HEK293 (cell line): ENCODE measurements at regions not wholly inside any gene's neighbourhood (a gene's known extent, or its start where the extent isn't known, plus 50 kb on each side); places are given as distances from the start of the nearest gene placed in this dataset.

Source experiments
- CTCF ChIA-PET: fragments of 350-600 bp; formaldehyde crosslinking; extraction: SDS; loops from one replicate; lab custom pipeline; 2021; ENCODE audit warnings: antibody characterized with exemption; lab: Yijun Ruan, JAX
- POLR2A ChIA-PET: fragments of 300-600 bp; formaldehyde crosslinking; extraction: SDS; loops from one replicate; lab custom pipeline; 2020; ENCODE audit warnings: antibody characterized with exemption, inconsistent platforms; lab: Yijun Ruan, JAX
- H3K27ac ChIP-seq: fragments of 200-500 bp; sonication (Bioruptor generic); 2 replicates; pipeline ENCODE4 v1.5.1; 2014; ENCODE audit warnings: low read depth, low read length, control low read depth, inconsistent platforms; ENCODE audit errors: extremely low read depth
- H3K36me3 ChIP-seq, 2 experiments: fragments of 200-500 bp in 1 of 2; sonication (Bioruptor generic) in 1 of 2; 1 replicate in 1 of 2; 2 replicates in 1 of 2; pipeline ENCODE4 v1.5.1; 2014 to 2017; ENCODE audit warnings: inconsistent platforms in 2 of 2, low read length in 2 of 2; ENCODE audit not compliant: control insufficient read depth in 2 of 2, insufficient read depth in 1 of 2
- H3K4me1 ChIP-seq: fragments of 200-500 bp; sonication (Bioruptor generic); 2 replicates; pipeline ENCODE4 v1.5.1; 2014; ENCODE audit warnings: mild to moderate bottlenecking, low read length, inconsistent platforms; ENCODE audit not compliant: control insufficient read depth, insufficient read depth
- H3K4me3 ChIP-seq: 2 replicates; pipeline ENCODE4 v1.5.1; 2011; ENCODE audit warnings: low read depth, mild to moderate bottlenecking, control low read depth, low read length, moderate library complexity
- H3K9me3 ChIP-seq: fragments of 200-500 bp; sonication (Bioruptor generic); 2 replicates; pipeline ENCODE4 v1.5.1; 2014; ENCODE audit warnings: low read depth, low read length, inconsistent platforms; ENCODE audit not compliant: control insufficient read depth, insufficient read depth
- HOXD13 ChIP-seq: sonication (generic); formaldehyde crosslinking; IDR thresholded peaks from 2 replicates; pipeline ENCODE4 v1.8.0; 2022; ENCODE audit warnings: missing genetic modification reagents, borderline replicate concordance
- OSR2 ChIP-seq: fragments of 450-650 bp; formaldehyde crosslinking; IDR thresholded peaks from 2 replicates; pipeline ENCODE4 v1.5.1; 2016; ENCODE audit warnings: missing biosample characterization, missing genetic modification characterization
- RBAK ChIP-seq: fragments of 450-650 bp; formaldehyde crosslinking; IDR thresholded peaks from 2 replicates; pipeline ENCODE4 v1.5.1; 2016; ENCODE audit warnings: missing biosample characterization, missing genetic modification characterization
- SETDB1 ChIP-seq: IDR thresholded peaks from one replicate; pipeline ENCODE4 v1.6.1; 2017; ENCODE audit warnings: mild to moderate bottlenecking, low read length, moderate library complexity, mixed read lengths; ENCODE audit not compliant: insufficient read length
- YY1 ChIP-seq: fragments of 450-650 bp; formaldehyde crosslinking; IDR thresholded peaks from 2 replicates; pipeline ENCODE4 v1.5.1; 2018; ENCODE audit warnings: missing biosample characterization, missing genetic modification characterization
- ZNF169 ChIP-seq: fragments of 450-650 bp; formaldehyde crosslinking; IDR thresholded peaks from 2 replicates; pipeline ENCODE4 v1.5.1; 2016; ENCODE audit warnings: missing biosample characterization, missing genetic modification characterization
- ZNF174 ChIP-seq: fragments of 450-650 bp; formaldehyde crosslinking; IDR thresholded peaks from 2 replicates; pipeline ENCODE4 v1.5.0; 2017; ENCODE audit warnings: missing biosample characterization, mild to moderate bottlenecking, missing genetic modification characterization
- ZNF23 ChIP-seq: fragments of 450-650 bp; formaldehyde crosslinking; IDR thresholded peaks from 2 replicates; pipeline ENCODE4 v1.5.1; 2016; ENCODE audit warnings: missing biosample characterization, missing genetic modification characterization, borderline replicate concordance
- ZNF335 ChIP-seq: fragments of 450-650 bp; formaldehyde crosslinking; conservative IDR thresholded peaks from 2 replicates; pipeline ENCODE4 v1.5.1; 2016; ENCODE audit warnings: missing biosample characterization, missing genetic modification characterization
- ZNF404 ChIP-seq: fragments of 450-650 bp; formaldehyde crosslinking; IDR thresholded peaks from 2 replicates; pipeline ENCODE4 v1.5.1; 2017; ENCODE audit warnings: missing biosample characterization, missing genetic modification characterization
- ZNF544 ChIP-seq: fragments of 450-650 bp; formaldehyde crosslinking; IDR thresholded peaks from 2 replicates; pipeline ENCODE4 v1.5.0; 2017; ENCODE audit warnings: missing biosample characterization, missing genetic modification characterization
- ZNF549 ChIP-seq: fragments of 450-650 bp; IDR thresholded peaks from 2 replicates; pipeline ENCODE4 v1.5.1; 2018; ENCODE audit warnings: missing biosample characterization, missing genetic modification characterization, mild to moderate bottlenecking, inconsistent platforms, moderate library complexity
- ZNF621 ChIP-seq: fragments of 450-650 bp; formaldehyde crosslinking; IDR thresholded peaks from 2 replicates; pipeline ENCODE4 v1.5.1; 2017; ENCODE audit warnings: missing biosample characterization, missing genetic modification characterization
- ZNF623 ChIP-seq: fragments of 450-650 bp; formaldehyde crosslinking; IDR thresholded peaks from 2 replicates; pipeline ENCODE4 v1.5.1; 2016; ENCODE audit warnings: missing biosample characterization, missing genetic modification characterization
- ZNF624 ChIP-seq: fragments of 450-650 bp; formaldehyde crosslinking; IDR thresholded peaks from 2 replicates; pipeline ENCODE4 v1.5.1; 2017; ENCODE audit warnings: missing biosample characterization, missing genetic modification characterization
- ZNF670 ChIP-seq: fragments of 450-650 bp; formaldehyde crosslinking; IDR thresholded peaks from 2 replicates; pipeline ENCODE4 v1.5.1; 2016; ENCODE audit warnings: missing biosample characterization, missing genetic modification characterization, low read depth
- ZSCAN30 ChIP-seq: fragments of 450-650 bp; IDR thresholded peaks from 2 replicates; pipeline ENCODE4 v1.5.1; 2018; ENCODE audit warnings: missing biosample characterization, mild to moderate bottlenecking, missing genetic modification characterization, moderate library complexity
- TF ChIP-seq, protein P1 (sequence below): fragments of 450-650 bp; formaldehyde crosslinking; IDR thresholded peaks from 2 replicates; pipeline ENCODE4 v1.5.1; 2017; ENCODE audit warnings: missing biosample characterization, missing genetic modification characterization
- TF ChIP-seq, protein P2 (sequence below): fragments of 450-650 bp; formaldehyde crosslinking; conservative IDR thresholded peaks from 2 replicates; pipeline ENCODE4 v1.5.1; 2016; ENCODE audit warnings: low read depth, missing biosample characterization, missing genetic modification characterization
- TF ChIP-seq, protein P3 (sequence below): fragments of 450-650 bp; formaldehyde crosslinking; IDR thresholded peaks from 2 replicates; pipeline ENCODE4 v1.5.1; 2016; ENCODE audit warnings: missing biosample characterization, missing genetic modification characterization
- TF ChIP-seq, protein P4 (sequence below): fragments of 450-650 bp; formaldehyde crosslinking; IDR thresholded peaks from 2 replicates; pipeline ENCODE4 v1.5.1; 2016; ENCODE audit warnings: missing biosample characterization, missing genetic modification characterization

DNA sequence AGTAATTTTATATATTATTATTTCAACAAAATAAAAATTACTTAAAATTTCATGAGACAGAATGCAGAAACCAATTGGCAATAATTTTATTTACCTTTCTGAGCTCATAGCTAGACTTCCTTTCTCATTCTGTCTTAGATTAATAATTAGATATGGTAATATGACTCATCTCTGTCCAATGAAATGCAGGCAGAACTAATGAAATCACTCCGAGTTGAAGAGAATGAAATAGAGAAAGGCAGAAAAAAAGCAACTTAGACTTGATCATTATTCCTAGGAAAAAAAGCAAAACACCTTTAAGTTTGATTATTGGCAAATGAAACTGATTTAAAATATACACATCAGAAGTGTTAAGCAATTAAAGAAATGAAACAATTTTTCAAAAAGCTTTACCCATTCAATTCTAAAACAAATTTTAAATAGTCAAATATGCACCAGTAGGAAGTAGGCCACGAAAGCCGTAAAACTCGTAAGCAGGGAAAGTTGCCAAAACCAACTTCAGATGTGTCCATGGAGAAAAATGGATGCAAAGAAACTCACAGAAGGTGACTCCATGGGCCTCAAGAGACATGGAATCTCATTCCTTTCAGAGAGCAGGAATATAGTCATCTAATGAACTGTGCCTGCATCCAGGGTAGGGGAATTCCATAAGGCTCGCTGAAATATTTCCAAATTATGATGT lies 293.8 kb upstream of the RGS17 start (continued):
- TF ChIP-seq, protein P1, sequence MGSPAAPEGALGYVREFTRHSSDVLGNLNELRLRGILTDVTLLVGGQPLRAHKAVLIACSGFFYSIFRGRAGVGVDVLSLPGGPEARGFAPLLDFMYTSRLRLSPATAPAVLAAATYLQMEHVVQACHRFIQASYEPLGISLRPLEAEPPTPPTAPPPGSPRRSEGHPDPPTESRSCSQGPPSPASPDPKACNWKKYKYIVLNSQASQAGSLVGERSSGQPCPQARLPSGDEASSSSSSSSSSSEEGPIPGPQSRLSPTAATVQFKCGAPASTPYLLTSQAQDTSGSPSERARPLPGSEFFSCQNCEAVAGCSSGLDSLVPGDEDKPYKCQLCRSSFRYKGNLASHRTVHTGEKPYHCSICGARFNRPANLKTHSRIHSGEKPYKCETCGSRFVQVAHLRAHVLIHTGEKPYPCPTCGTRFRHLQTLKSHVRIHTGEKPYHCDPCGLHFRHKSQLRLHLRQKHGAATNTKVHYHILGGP (tag by site-specific recombination), result no peak
- no peak for TF ChIP-seq YY1 (tag by site-specific recombination)
- TF ChIP-seq, protein P2, sequence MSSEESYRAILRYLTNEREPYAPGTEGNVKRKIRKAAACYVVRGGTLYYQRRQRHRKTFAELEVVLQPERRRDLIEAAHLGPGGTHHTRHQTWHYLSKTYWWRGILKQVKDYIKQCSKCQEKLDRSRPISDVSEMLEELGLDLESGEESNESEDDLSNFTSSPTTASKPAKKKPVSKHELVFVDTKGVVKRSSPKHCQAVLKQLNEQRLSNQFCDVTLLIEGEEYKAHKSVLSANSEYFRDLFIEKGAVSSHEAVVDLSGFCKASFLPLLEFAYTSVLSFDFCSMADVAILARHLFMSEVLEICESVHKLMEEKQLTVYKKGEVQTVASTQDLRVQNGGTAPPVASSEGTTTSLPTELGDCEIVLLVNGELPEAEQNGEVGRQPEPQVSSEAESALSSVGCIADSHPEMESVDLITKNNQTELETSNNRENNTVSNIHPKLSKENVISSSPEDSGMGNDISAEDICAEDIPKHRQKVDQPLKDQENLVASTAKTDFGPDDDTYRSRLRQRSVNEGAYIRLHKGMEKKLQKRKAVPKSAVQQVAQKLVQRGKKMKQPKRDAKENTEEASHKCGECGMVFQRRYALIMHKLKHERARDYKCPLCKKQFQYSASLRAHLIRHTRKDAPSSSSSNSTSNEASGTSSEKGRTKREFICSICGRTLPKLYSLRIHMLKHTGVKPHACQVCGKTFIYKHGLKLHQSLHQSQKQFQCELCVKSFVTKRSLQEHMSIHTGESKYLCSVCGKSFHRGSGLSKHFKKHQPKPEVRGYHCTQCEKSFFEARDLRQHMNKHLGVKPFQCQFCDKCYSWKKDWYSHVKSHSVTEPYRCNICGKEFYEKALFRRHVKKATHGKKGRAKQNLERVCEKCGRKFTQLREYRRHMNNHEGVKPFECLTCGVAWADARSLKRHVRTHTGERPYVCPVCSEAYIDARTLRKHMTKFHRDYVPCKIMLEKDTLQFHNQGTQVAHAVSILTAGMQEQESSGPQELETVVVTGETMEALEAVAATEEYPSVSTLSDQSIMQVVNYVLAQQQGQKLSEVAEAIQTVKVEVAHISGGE (tag by site-specific recombination), result no peak
- TF ChIP-seq ZNF404, result no peak

DNA sequence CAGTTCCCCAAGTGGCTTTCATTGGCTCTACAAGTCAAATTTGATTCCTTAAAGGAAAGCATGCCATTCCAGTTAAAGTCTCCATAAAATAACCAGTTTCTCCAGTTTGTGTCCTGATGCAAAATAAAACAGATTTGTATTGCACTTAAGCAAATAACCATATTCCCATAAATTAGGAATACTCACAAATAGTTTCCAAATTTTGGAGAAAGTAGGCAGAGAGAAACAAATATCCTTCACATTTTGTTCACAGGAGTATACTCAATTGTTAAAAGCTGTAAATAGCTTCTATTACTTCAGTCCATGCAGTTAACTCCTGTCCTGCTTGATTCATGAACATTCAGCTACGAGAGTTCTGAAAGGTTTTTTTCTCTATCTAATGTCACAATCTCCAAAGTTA lies 281.4 kb upstream of the RGS17 start:
- POLR2A ChIA-PET, result no interaction called here
- Histone ChIP-seq H3K4me1 (no peaks in the 10 kb centered on the region), H3K9me3 (no peaks in the 10 kb centered on the region), H3K4me3 (no peak overlapping the region), H3K36me3 (no peaks in the 10 kb centered on the region), H3K27ac (no peak overlapping the region)
- TF ChIP-seq SETDB1, result peak; percentile 93
- TF ChIP-seq, protein P3, sequence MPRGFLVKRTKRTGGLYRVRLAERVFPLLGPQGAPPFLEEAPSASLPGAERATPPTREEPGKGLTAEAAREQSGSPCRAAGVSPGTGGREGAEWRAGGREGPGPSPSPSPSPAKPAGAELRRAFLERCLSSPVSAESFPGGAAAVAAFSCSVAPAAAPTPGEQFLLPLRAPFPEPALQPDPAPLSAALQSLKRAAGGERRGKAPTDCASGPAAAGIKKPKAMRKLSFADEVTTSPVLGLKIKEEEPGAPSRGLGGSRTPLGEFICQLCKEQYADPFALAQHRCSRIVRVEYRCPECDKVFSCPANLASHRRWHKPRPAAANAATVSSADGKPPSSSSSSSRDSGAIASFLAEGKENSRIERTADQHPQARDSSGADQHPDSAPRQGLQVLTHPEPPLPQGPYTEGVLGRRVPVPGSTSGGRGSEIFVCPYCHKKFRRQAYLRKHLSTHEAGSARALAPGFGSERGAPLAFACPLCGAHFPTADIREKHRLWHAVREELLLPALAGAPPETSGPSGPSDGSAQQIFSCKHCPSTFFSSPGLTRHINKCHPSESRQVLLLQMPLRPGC (tag by site-specific recombination), result no peak
- CTCF ChIA-PET, result no interaction called here

DNA sequence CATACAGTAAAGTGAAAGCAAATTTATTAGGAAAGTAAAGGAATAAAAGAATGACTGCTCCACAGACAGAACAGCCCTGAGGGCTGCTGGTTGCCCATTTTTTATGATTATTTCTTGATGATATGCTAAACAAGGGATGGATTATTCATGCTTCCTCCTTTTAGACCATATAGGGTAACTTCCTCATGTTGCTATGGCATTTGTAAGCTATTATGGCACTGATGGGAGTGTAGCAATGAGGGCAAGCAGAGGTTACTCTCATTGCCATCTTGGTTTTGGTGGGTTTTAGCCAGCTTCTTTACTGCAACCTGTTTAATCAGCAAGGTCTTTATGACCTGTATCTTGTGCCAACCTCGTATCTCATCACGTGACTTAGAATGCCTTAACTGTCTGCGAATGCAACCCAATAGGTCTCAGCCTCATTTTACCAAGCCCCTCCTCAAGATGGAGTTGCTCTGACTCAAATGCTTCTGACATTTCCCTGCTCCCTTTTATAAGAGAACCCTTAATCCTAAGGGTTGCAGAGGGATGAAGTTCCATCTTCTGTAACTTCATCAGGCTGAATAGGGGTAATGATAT lies 280.1 kb upstream of the RGS17 start:
- ChIA-PET POLR2A (no interaction called here), CTCF (no interaction called here)
- Histone ChIP-seq H3K4me1 (no peaks in the 10 kb centered on the region), H3K27ac (no peak overlapping the region), H3K9me3 (no peaks in the 10 kb centered on the region), H3K36me3 (no peaks in the 10 kb centered on the region), H3K4me3 (no peak overlapping the region)
- TF ChIP-seq ZNF23 (tag by site-specific recombination) (no peak), ZNF544 (tag by site-specific recombination) (no peak), ZNF335 (tag by site-specific recombination) (no peak), ZNF174 (tag by site-specific recombination) (no peak), HOXD13 (CRISPR knock-in tag) (no peak), ZSCAN30 (tag by site-specific recombination) (no peak), RBAK (no peak)

DNA sequence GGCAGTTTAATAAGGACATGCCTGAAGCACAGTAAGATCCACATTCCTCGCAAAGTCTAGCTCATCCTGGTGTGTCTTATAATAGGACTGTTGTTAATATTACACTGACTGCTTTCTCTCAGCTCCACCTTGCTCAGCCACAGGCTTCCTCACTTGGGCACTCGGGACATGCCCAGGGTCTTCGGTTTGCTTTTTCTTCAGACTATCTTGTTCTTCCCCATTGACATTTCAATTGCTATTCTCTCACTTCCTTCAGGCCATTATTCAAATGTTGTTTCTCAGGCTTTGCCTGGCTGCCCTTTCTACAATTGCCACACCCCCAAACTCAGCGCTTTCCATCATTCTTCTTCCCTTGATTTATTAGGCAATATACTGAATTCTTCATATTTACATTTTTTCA lies 274.8 kb upstream of the RGS17 start:
- no peaks in the 10 kb centered on the region for H3K9me3 ChIP-seq
- H3K36me3 ChIP-seq, result no peaks in the 10 kb centered on the region
- ChIA-PET POLR2A (interaction anchor here (0.6 kb wide), 1 partner anchor 1045 kb away, joined by 3 read pairs; no protein-coding TSS in a partner anchor), CTCF (no interaction called here)
- H3K4me1 ChIP-seq, result no peaks in the 10 kb centered on the region
- H3K27ac ChIP-seq, result no peak overlapping the region
- no peak overlapping the region for H3K4me3 ChIP-seq
- TF ChIP-seq, protein P4, sequence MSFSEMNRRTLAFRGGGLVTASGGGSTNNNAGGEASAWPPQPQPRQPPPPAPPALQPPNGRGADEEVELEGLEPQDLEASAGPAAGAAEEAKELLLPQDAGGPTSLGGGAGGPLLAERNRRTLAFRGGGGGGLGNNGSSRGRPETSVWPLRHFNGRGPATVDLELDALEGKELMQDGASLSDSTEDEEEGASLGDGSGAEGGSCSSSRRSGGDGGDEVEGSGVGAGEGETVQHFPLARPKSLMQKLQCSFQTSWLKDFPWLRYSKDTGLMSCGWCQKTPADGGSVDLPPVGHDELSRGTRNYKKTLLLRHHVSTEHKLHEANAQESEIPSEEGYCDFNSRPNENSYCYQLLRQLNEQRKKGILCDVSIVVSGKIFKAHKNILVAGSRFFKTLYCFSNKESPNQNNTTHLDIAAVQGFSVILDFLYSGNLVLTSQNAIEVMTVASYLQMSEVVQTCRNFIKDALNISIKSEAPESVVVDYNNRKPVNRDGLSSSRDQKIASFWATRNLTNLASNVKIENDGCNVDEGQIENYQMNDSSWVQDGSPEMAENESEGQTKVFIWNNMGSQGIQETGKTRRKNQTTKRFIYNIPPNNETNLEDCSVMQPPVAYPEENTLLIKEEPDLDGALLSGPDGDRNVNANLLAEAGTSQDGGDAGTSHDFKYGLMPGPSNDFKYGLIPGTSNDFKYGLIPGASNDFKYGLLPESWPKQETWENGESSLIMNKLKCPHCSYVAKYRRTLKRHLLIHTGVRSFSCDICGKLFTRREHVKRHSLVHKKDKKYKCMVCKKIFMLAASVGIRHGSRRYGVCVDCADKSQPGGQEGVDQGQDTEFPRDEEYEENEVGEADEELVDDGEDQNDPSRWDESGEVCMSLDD, result no peak
- TF ChIP-seq ZNF621 (tag by site-specific recombination) (no peak), ZNF624 (tag by site-specific recombination) (no peak), ZNF169 (tag by site-specific recombination) (no peak), ZNF623 (tag by site-specific recombination) (no peak), OSR2 (tag by site-specific recombination) (no peak), ZNF549 (tag by site-specific recombination) (no peak), ZNF670 (tag by site-specific recombination) (no peak)
